ENCODE measurements at regions not wholly inside any gene's neighbourhood (a gene's known extent, or its start where the extent isn't known, plus 50 kb on each side); places are given as distances from the start of the nearest gene placed in this dataset.

- DNase-seq, result no peak
Observed at GRCh38 chr1:72724951-72725861, 442.9 kb upstream of the NEGR1 start.

DNA sequence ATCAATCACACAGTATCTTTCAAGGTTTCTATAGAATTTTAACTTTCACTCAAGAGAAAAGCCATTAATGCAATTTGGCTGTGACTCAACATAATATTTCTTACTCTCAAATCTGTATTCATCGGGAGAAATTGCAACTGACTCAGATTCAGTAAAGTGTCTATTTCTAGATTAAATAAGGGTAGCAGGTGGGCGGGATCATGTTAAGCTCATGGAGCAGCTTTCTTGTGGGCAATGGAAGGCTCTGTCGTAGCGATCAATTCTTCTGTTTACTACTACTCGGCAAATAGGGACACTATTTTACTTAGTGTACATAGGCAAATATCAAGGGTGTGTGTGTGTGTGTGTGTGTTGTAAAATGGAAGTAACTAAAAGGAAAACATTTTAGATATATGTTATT, 423.6 kb upstream of the NEGR1 start:
- no peak for DNase-seq

DNA sequence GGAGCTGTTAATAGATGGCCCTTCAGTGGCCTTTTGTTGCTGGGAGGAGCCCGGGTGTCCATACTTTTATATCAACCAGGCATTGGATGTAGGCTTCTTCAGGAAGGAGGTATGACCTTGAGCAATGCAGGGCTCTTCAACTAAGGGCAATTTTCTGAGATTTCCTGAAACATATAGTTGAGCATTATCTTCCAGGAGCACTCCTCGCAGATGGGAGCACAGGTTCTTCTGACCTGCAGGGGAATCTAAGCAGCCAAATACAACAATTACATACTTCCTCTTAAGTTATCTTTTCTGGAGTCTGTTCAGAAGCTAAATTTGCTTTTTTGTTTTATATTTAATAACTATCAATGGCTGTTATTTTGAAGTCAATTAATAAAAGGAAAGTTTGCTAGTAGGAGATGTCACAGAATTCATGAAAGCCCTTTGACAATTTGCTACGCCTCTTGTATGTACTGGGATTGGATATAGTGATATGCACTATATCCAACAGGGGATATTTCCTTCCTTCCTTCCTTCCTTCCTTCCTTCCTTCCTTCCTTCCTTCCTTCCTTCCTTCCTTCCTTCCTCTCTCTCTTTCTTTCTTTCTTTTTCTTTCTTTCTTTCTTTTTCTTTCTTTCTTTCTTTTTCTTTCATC, 422.6 kb upstream of the NEGR1 start:
- no peak for DNase-seq

GRCh38 chr1:72697410-72697809, 415.1 kb upstream of the NEGR1 start:
- DNase-seq, result no peak

- DNase-seq, result no peak
Observed at GRCh38 chr1:72693899-72694298, 411.6 kb upstream of the NEGR1 start.

- no peak for DNase-seq
Observed at GRCh38 chr1:72693376-72693775, 411.0 kb upstream of the NEGR1 start.

GRCh38 chr1:72690871-72691270, 408.5 kb upstream of the NEGR1 start:
- no peak for DNase-seq

GRCh38 chr1:72678683-72679082, 396.3 kb upstream of the NEGR1 start:
- no peak for DNase-seq

GRCh38 chr1:72670902-72671301, 388.6 kb upstream of the NEGR1 start:
- no peak for DNase-seq

DNA sequence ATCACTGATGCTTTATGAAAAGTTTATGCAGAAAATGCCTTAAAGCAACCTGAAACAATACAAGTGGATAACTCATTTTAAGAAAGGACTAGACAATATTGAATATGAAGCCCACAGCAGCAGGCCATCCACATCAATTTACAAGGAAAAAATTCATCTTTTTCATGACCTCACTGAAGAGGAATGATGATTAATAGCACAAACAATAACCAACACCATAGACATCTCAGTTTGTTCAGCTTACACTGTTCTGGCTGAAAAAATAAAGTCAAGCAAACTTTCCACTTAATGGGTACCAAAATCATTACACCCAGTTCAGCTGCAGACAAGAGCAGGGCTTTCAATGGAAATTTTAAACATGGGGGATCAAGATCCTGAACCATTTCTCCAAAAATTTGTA, 380.6 kb upstream of the NEGR1 start:
- DNase-seq, result no peak

DNA sequence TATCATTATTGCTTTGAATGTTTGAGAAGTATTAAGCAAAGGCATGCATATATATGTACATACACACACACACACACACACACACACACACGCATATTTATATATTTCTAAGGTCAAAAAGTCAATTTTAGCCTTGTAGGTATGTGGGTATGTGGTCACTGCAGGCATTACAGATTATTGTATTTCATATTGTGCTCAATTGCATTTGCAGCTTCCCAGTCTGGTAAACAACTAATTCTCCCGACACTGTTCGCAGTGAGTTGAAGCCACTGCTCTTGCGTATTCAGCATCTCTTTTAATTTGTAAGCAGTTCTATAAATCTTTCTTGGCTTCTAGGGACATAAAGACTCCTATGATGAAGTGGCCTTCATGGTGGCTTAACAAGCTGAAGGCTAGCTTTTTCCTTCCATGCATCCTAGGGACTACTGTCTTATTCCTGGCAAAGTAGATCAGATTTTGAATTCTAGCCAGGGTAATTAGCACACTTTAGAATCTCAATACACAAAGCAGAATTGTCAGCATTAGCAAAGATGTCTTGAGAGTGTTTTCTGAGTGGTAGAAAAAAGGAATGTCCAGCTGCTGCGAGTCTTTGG, 368.6 kb upstream of the NEGR1 start:
- DNase-seq, result no peak

DNA sequence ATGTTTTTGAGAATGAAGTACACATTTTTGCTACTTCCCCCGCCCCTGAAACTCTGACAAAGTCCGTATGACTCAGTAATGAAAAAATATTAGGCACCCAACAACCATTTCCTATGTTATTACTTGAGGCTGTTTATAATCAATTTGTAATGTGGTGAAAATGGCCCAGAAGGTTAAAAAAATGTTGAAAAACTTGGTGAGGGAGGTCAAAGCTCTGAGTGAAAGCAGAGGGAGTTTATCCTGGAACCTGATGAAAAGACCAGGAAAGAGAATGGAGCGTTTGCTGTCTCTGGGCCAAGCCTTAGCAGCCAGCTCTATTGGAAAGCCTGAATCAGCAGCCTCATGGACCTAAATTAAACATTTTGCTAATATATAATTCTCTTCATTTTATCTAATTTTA, 367.7 kb upstream of the NEGR1 start:
- DNase-seq, result no peak

GRCh38 chr1:72649211-72649888, 367.0 kb upstream of the NEGR1 start:
- DNase-seq, result no peak

DNA sequence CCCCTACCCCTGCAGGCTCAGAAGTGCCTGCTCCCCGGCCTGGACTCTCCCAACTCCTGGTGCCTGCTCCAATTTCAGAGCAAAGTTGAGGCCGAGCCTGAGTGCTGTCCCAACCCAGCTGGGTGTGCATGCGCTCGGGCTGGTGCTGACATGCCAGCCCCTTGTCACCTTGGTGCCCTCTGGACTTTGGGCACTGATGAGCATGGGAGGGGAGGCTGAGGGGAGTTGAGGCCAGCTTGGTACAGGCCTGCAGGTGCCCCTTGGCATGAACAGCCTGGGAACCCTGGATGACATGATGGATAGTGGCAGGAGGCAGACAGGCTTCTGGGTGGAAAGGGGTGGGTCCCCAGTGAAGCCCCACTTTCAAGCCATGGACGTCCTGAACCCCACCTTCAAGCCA, 366.1 kb upstream of the NEGR1 start:
- no peak for DNase-seq

DNA sequence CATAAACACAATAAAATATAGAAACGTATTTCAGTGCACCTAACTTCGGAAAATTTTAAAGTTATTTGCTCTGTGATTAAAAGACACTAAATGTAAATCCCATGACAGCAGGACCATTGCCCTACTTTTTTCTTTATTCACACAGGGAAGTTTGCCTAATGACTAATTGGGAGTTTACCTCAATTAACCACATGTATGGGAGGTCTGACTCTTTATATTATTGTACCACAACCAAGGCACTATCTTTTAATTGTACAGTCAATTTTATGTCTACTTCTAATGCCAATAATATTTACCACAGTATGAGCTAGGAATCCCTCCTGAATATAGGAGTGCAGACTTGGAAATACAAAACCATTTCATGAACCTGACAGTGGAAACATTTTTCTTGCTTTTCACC, 360.8 kb upstream of the NEGR1 start:
- DNase-seq, result no peak

- no peak for DNase-seq
Observed at GRCh38 chr1:72637593-72637992, 355.3 kb upstream of the NEGR1 start.

GRCh38 chr1:72636631-72637030, 354.3 kb upstream of the NEGR1 start:
- no peak for DNase-seq

GRCh38 chr1:72635719-72636118, 353.4 kb upstream of the NEGR1 start:
- no peak for DNase-seq

- DNase-seq, result no peak
Observed at GRCh38 chr1:72634946-72635345, 352.6 kb upstream of the NEGR1 start.

DNA sequence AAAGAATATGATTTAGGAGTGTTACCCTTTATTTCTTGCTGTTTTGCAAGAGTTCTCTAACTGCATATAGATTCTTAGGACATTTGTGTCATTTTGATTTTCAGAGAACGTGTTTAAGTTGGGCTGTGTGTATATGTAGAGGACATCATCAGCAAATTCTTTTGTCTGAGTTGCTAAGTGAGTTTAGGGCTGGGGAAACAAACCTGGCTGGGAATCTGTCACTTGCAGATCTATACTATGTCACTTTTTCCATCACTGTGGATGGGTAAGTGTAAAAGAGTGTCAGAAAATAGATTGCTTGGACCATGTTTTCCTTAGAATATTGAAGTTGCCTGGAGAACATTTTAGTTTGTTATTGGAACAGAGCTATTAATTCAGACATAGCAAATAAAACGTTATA, 349.1 kb upstream of the NEGR1 start:
- no peak for DNase-seq

DNA sequence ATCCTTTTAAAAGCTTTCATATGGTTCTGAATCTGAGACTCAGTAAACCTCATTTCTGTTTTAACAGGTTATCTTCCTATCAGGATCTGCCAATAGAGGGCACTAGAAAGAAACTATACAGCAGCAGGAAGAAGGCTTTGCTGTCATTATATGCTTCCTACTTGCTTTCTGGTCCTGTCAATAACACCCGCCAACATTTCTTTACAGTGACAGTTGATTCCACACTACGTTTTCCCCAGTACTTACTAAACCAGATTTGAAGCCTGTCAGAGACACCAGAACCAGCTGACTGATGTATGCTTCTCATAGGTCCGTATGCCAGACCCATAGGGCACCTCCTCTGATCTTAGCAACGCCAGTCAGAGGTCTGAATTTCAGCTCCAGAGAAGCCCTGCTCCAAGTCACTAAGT, 341.0 kb upstream of the NEGR1 start:
- DNase-seq, result peak; percentile 1

DNA sequence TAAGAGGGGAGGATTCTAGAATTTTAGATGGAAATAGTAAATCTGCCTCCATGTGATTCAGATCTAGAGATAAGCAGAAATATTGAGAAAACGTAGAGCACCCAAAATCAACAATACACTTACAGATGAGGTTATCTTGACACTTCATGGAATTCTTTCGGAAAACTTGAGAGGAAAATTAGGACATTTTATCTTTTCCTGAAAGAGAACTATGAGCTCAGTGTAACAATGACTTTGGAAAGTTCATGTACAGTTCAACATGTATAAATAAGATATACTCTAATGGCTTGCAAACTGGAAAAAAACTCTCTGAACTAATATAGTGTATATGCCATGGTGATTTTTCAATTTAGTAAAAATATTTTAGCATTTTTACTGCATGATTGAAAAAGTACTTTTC, 338.1 kb upstream of the NEGR1 start:
- DNase-seq, result no peak

DNA sequence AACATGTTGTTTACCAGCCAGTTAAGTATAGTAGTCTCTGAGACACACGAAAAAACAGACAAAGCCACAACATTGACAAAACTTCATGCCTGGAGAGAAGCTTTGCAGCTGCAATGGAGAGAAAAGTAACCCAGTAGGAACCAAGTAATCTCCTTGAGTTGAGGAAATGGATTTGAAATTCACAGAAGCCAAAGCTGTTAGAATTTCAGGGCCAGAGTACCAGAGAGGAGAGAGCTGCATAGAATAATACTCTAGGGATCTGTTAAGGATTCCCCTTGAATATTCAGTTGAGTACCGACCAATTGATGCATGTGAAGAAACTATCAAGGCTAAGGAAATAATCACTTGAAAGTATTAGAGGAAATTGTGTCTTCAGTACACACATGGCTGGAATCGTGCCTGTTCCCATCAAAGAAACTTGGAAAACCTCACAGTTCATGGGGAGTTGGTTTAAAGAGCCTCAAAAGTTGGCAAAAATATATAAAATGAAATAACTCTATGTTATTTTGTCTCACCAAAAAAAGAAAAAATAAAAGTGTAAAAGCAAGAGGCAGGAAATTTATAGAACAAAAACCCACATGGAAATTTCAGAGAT, 324.0 kb upstream of the NEGR1 start:
- no peak for DNase-seq
